Epithelial cell of esophagus (primary cell): ENCODE measurements at regions not wholly inside any gene's neighbourhood (a gene's known extent, or its start where the extent isn't known, plus 50 kb on each side); places are given as distances from the start of the nearest gene placed in this dataset.

ENCODE experiments used
- DNase-seq: peaks from one replicate; pipeline ENCODE4 v3.0.0; 2010; ENCODE audit warnings: low read depth
- H3K4me3 ChIP-seq: 2 replicates; pipeline ENCODE4 v1.5.1; 2011; ENCODE audit warnings: mild to moderate bottlenecking, low read length, control low read depth
- CTCF ChIP-seq: IDR thresholded peaks from 2 replicates; pipeline ENCODE4 v1.5.1; 2011; ENCODE audit warnings: low read depth, mild to moderate bottlenecking, low read length, control low read depth, inconsistent platforms; ENCODE audit not compliant: insufficient read depth; ENCODE audit errors: missing control alignments

DNA sequence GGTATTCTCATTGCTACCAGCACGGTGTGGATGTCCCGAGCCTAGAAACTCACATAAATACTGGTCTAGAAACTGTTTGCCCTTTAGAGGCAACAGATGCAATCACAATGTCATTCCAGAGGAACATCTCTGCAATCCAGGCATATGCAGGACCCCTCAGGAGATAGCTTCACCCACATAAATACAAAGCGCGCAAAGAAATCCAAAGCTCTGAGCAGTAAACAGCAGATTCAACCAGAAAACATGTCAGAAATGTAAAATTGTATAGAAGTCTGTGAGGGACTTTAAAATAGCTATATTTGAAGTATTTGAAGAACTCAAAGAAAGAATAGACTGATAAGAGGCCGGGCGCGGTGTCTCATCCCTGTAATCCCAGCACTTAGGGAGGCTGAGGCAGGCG is 291.7 kb downstream of the FAM43A start:
- TF ChIP-seq CTCF = no peak
- no peak for DNase-seq
- H3K4me3 ChIP-seq = no peak overlapping the region

- no peak for TF ChIP-seq CTCF
- H3K4me3 ChIP-seq = no peak overlapping the region
- no peak for DNase-seq
These were observed 291.8 kb downstream of the XXYLT1 start for GRCh38 chr3:194979173-194979572.

DNA sequence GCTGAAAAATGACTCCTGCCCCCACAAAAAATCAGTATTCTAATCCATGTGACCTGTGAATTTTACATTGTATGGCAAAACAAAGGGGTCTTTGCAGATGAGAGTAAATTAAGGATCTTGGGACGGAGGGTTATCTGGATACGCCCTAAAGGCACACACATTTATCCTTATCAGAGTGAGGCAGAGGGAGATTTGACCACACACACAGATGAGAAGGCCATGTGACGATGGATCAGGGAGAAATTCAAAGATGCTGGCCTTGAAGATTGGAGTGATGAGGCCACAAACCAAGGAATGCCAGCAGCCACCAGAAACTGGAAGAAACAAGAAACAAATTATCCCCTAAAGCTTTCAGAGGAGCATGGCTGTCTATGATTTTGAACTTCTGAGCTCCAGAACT is 288.5 kb downstream of the XXYLT1 start:
- DNase-seq = no peak
- no peak for TF ChIP-seq CTCF

GRCh38 chr3:194983121-194983520 is 287.8 kb downstream of the XXYLT1 start:
- no peak for TF ChIP-seq CTCF
- no peak for DNase-seq
- H3K4me3 ChIP-seq = no peak overlapping the region

More for the DNA sequence above, 288.5 kb downstream of the XXYLT1 start:
- H3K4me3 ChIP-seq = no peak overlapping the region

DNA sequence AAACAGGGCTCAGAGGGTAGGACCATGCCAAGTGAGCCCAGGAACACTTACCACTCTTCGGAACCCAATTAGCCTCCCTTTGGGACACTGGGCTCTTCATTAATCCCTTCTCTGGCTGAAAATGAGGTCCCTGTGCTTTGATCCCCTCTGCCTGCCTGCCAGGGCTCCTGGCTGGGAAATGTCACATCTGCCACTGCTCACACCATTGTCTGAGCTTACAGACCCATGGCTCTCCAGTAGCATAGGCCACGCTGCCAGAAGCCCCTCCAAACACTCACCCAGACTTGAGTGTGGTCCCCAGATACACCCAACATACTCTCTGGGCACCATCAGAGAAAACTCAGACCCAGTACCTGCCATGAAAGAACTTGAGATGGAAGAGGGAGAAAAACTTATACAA is 287.3 kb downstream of the XXYLT1 start:
- DNase-seq = no peak
- no peak overlapping the region for H3K4me3 ChIP-seq
- no peak for TF ChIP-seq CTCF

DNA sequence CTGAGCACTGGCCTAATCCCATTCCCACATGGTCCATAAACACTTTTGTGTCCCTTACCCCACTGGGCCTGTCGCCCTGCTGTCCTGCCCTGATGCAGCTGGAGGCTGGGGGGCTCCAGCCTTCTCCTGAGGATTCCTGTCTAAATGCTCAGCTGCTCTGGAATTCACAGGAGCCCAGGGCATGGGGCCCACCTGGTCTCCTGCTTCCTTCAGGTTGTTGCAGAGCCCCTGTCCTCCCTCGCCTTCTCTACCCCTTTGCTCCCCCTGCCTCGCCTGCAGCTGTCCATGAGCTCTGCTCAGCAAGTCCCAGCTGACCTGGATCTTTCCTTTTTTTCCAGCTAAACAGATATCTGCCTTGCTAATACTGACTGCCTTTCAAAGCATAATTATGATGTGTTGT is 286.9 kb downstream of the XXYLT1 start:
- no peak for DNase-seq
- H3K4me3 ChIP-seq = no peak overlapping the region
- TF ChIP-seq CTCF = no peak

DNA sequence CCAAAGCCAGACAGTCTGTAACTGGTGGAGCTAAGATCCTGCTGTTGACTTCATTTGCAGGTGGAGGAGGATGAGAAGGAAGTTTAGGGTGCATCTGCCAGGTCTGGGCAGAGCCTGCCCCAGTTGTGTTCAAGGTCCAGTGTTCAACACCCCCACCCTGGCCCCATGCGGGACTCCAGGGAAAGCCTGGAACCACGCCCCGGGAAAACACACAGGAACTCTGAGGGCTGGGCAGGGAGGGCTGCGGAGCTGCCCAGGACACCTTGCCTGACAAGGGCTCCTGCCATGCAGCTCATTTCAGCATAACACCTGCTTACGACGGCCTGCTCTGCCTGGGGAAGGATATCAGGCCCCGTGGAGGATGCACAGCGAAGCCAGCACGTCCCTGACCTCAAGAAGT is 286.3 kb downstream of the XXYLT1 start:
- no peak for DNase-seq
- no peak for TF ChIP-seq CTCF
- no peak overlapping the region for H3K4me3 ChIP-seq
